Activated CD8-positive, alpha-beta T cell treated with anti-CD3 and anti-CD28 coated beads for 36 hours (primary cell): ENCODE measurements at regions not wholly inside any gene's neighbourhood (a gene's known extent, or its start where the extent isn't known, plus 50 kb on each side); places are given as distances from the start of the nearest gene placed in this dataset.

Experiments used
- ATAC-seq: fragments of 200-7000 bp; cut with Tn5 transposase; one replicate; pipeline ENCODE4 v1.10.0; 2021; ENCODE audit warnings: mild to moderate bottlenecking, moderate library complexity
- CTCF ChIA-PET: fragments of 350-600 bp; sonication (Branson Sonifier 250); formaldehyde crosslinking; loops from one replicate; lab custom pipeline; 2021; ENCODE audit warnings: antibody characterized with exemption; lab: Charles Lee
- POLR2A ChIA-PET: fragments of 350-600 bp; sonication (Branson Sonifier 250); formaldehyde crosslinking; loops from one replicate; lab custom pipeline; 2021; ENCODE audit warnings: antibody characterized with exemption; lab: Charles Lee
- DNase-seq: peaks from one replicate; pipeline ENCODE4 v3.0.0-alpha.2; 2020
- H3K27ac Mint-ChIP-seq: one replicate; pipeline ENCODE4 v1.8.0; 2021; ENCODE audit warnings: mild to moderate bottlenecking, mixed read lengths
- H3K27me3 Mint-ChIP-seq: one replicate; pipeline ENCODE4 v1.8.0; 2021; ENCODE audit warnings: mixed read lengths
- H3K36me3 Mint-ChIP-seq: one replicate; pipeline ENCODE4 v1.8.0; 2021; ENCODE audit warnings: low read depth, mixed read lengths
- H3K4me1 Mint-ChIP-seq: one replicate; pipeline ENCODE4 v1.8.0; 2021; ENCODE audit warnings: low read depth, mixed read lengths
- H3K4me3 Mint-ChIP-seq: one replicate; pipeline ENCODE4 v1.8.0; 2021; ENCODE audit warnings: mild to moderate bottlenecking, moderate library complexity, mixed read lengths
- H3K9me3 Mint-ChIP-seq: one replicate; pipeline ENCODE4 v1.8.0; 2021; ENCODE audit warnings: mixed read lengths
- CTCF ChIP-seq: fragments of 200-600 bp; IDR thresholded peaks from one replicate; pipeline ENCODE4 v1.8.0; 2022; ENCODE audit warnings: antibody characterized with exemption, mild to moderate bottlenecking
- intact Hi-C: fragments of 100-400 bp; cut with micrococcal nuclease; formaldehyde crosslinking; loops from one replicate; pipeline ENCODE4 v1.10.0; 2022

DNA sequence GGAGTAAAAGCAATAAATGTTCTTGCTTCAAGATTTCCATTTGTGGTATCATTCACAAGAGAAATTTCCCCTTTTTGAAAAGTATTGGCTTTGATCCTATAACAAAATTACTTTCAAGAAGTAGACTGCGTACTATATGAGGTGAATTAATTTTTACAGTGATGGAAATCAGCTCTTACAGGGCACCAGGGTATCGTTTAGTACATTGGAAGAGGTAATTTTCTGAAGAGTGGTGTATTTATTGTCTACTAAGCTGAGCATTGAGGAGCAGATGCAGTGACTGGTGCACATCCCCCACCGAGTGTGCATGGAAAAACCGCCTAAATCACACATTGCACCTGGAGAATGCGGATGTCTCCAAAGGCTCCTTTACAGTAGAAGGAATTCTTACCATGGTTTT, 209.5 kb downstream of the SAMD5 start:
- intact Hi-C loops: no loop called here
- POLR2A ChIA-PET: no interaction called here

DNA sequence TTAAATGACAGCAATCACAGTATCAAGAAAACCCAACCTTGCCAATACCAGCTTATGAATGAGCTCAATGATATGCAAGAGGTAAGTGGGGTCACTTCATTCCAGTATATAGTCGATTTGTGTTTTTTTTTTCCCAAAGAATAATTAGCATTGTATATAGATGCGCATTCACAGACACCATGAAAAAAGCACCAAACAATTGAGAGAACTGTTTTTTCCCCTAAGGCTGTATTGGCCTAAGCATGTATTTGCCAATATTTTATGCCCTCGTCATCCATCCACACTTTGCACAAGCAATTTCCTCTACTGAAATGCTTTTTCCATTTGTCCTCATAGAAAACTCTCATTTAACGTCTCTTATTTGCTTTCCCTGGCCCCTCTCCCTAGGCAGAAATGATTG, 213.7 kb downstream of the SAMD5 start:
- TF ChIP-seq CTCF: no peak
- Mint-ChIP-seq H3K36me3 (no peaks in the 10 kb centered on the region), H3K4me3 (no peak overlapping the region), H3K9me3 (peaks cover 8% of the 10 kb centered on the region), H3K27me3 (no peaks in the 10 kb centered on the region), H3K4me1 (no peaks in the 10 kb centered on the region), H3K27ac (no peak overlapping the region)
- intact Hi-C loops: no loop called here
- ChIA-PET POLR2A (no interaction called here), CTCF (no interaction called here)
- ATAC-seq (no peak), DNase-seq (no peak)

More for the DNA sequence above, 209.5 kb downstream of the SAMD5 start:
- DNase-seq (no peak), ATAC-seq (no peak)
- Mint-ChIP-seq H3K27me3 (no peaks in the 10 kb centered on the region), H3K4me3 (no peak overlapping the region), H3K4me1 (no peaks in the 10 kb centered on the region), H3K9me3 (peaks cover 3% of the 10 kb centered on the region), H3K27ac (no peak overlapping the region), H3K36me3 (no peaks in the 10 kb centered on the region)
- CTCF ChIA-PET: no interaction called here
- no peak for TF ChIP-seq CTCF

GRCh38 chr6:147724454-147724853, 216.0 kb downstream of the SAMD5 start:
- TF ChIP-seq CTCF: no peak
- ChIA-PET POLR2A (no interaction called here), CTCF (interaction anchor here (0.6 to 0.9 kb wide), 3 partner anchors 11 to 483 kb away, joined by 3 read pairs; no protein-coding TSS in a partner anchor)
- ATAC-seq (no peak), DNase-seq (no peak)
- intact Hi-C loops: no loop called here
- no peak overlapping the region for H3K4me3 Mint-ChIP-seq
- no peaks in the 10 kb centered on the region for H3K4me1 Mint-ChIP-seq
- no peaks in the 10 kb centered on the region for H3K36me3 Mint-ChIP-seq
- H3K27ac Mint-ChIP-seq: no peak overlapping the region
- peaks cover 8% of the 10 kb centered on the region for H3K9me3 Mint-ChIP-seq
- H3K27me3 Mint-ChIP-seq: no peaks in the 10 kb centered on the region

GRCh38 chr6:147726342-147726741, 217.9 kb downstream of the SAMD5 start:
- intact Hi-C loops: no loop called here
- POLR2A ChIA-PET: no interaction called here

DNA sequence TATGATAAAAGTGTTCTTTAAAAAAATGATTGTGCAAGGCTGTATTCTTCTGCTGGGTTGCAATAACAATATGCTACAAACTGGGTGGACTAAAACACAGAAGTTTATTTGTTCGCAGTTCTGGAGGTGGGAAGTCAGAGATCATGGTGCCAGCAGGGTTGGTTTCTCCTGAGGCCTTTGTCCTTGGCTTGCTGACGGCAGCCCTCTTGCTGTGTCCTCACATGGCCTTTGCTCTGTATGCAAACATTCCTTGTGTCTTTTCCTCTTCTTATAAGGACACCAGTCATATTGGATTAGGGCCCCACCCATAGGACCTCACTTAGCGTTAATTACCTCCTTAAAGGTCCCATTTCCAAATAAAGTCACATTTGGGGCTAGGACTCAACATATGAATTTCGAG, 220.4 kb downstream of the SAMD5 start:
- H3K27me3 Mint-ChIP-seq: no peaks in the 10 kb centered on the region
- ATAC-seq (no peak), DNase-seq (no peak)
- TF ChIP-seq CTCF: no peak
- no peak overlapping the region for H3K4me3 Mint-ChIP-seq
- no peaks in the 10 kb centered on the region for H3K36me3 Mint-ChIP-seq
- no peak overlapping the region for H3K27ac Mint-ChIP-seq
- no peaks in the 10 kb centered on the region for H3K4me1 Mint-ChIP-seq
- CTCF ChIA-PET: no interaction called here
- intact Hi-C loops: no loop called here
- no peaks in the 10 kb centered on the region for H3K9me3 Mint-ChIP-seq
- POLR2A ChIA-PET: no interaction called here

More at GRCh38 chr6:147726342-147726741, 217.9 kb downstream of the SAMD5 start:
- Mint-ChIP-seq H3K9me3 (peaks cover 8% of the 10 kb centered on the region), H3K4me3 (no peak overlapping the region), H3K36me3 (no peaks in the 10 kb centered on the region), H3K27me3 (no peaks in the 10 kb centered on the region), H3K4me1 (no peaks in the 10 kb centered on the region), H3K27ac (no peak overlapping the region)
- no peak for TF ChIP-seq CTCF
- CTCF ChIA-PET: no interaction called here
- ATAC-seq (no peak), DNase-seq (no peak)
